ENCODE measurements at regions not wholly inside any gene's neighbourhood (a gene's known extent, or its start where the extent isn't known, plus 50 kb on each side); places are given as distances from the start of the nearest gene placed in this dataset.
"Not testable (repeated sequence)": the region's sequence is repeated elsewhere in the genome, so short reads cannot be mapped to it uniquely, and the experiment has no call there.

GRCh38 chr16:79845734-79846135 is 245.2 kb upstream of the MAF start:
- DNase-seq (ENCODE audit: extremely low read depth, low read depth, low spot score) = no peak

DNA sequence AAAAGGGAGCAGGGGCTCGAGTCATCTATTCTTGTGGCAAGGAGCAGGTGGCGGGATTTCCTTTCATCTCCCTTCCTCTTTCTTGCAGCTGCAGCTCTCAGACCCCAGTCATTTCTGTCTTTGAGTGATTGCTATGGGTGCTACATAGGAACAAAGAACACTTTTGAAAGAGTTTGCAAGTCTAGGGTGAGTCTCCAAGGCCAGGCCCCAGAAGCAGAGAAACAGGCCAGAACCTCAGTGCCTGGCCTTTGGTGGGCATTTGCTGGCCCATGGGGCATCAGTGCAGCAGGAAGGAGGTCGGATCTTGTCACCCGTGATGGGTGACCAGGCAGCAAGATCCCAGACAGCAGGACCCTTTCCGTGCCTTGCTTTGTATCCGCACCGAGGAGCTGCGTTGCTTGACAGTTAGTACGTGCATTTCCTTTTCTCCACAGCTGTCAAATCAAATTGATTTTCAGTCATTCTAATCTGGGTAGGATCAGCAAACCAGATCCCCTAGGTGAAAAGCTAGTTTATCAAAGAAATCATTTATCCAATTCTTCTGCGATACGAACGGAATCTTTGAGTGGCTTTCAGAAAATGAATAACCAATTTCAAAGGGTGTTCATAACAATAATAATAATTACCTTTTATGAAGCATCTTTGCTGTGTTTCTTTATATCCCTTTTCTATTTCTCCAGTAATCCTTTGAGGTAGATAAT is 244.6 kb upstream of the MAF start:
- no peak for DNase-seq (ENCODE audit: extremely low read depth, low read depth, low spot score)

GRCh38 chr16:79844603-79845002 is 244.1 kb upstream of the MAF start:
- no peak for DNase-seq (ENCODE audit: extremely low read depth, low read depth, low spot score)

GRCh38 chr16:79843631-79844043 is 243.1 kb upstream of the MAF start:
- DNase-seq (ENCODE audit: extremely low read depth, low read depth, low spot score) = no peak

DNA sequence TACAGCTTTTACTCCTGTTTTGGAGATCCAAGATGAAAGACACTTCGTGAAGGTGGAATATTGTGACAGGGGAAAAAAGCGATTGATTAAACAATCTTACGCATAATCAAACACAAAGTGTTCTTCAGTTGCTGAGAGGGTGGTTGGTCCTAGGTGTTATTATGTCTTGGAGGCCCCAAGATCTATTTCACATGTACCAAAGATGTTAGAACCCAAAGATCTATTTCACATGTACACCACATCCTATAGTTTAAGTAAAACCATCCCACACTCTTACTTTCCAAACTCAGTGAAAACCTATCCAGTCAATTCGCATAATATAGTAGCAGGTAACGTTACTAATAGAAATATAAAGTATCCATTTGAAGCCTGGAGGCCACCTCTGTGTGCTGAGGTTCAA is 242.6 kb upstream of the MAF start:
- no peak for DNase-seq (ENCODE audit: extremely low read depth, low read depth, low spot score)

DNA sequence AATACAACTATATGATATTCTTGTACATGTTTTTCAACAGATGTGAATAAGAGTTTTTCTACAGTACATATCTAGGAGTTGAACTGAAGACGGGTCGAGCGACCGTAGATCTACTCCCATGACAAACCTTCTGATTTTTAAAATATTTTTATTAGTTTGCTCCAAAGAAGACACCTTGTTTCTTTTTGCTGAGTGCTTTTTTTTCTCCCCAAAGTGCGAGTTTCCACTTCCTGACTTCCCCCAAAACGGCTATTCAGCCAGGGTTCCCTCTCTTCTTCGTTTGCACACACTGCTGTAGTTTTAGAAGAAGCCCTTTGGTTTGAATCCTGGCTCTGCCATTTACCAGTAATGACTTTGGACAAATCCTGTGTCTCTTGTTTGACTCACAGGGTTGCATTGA is 241.7 kb upstream of the MAF start:
- DNase-seq (ENCODE audit: extremely low read depth, low read depth, low spot score) = no peak

GRCh38 chr16:79839466-79840341 is 239.2 kb upstream of the MAF start:
- DNase-seq (ENCODE audit: extremely low read depth, low read depth, low spot score) = no peak

DNA sequence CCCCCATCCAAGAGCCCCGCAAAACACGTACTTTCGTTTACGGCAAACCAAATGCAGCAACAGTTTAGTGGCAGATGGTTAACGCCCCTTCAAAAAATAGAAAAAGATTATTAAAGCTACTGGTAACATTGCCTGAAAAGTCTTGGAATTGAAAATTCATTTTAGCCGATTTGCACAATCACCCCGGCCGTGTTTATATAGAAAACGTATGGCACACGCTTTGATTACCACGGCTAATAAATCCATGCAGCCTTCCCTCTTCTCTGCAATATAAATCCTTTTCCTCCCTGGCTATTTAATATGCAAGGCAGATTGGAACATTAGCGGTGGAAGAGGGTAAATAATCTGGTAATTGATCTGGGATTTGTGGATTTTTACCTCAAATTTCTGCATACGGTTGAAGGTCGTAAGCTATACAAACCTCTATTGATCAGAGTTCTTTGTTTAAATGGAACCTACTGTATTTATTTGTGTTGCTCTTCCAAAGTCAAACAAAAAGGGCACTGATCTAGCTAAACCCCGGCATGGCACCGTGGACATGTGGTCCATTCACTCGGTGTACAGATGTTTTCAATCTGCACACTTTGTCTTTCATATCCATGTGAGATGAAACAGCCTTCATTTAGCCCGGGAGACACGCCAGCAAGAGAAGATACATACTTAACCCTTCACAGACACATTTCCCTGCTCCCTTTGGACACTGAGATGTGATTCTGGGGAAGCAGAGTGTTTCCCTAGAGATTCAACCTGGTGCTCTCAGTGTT is 238.1 kb upstream of the MAF start:
- no peak for DNase-seq (ENCODE audit: extremely low read depth, low read depth, low spot score)

GRCh38 chr16:79836144-79836543 is 235.6 kb upstream of the MAF start:
- DNase-seq (ENCODE audit: extremely low read depth, low read depth, low spot score) = no peak

GRCh38 chr16:79835194-79835593 is 234.7 kb upstream of the MAF start:
- no peak for DNase-seq (ENCODE audit: extremely low read depth, low read depth, low spot score)

- DNase-seq (ENCODE audit: extremely low read depth, low read depth, low spot score) = no peak
Measured at GRCh38 chr16:79834720-79835119, 234.2 kb upstream of the MAF start.

- not testable (repeated sequence) for DNase-seq (ENCODE audit: extremely low read depth, low read depth, low spot score)
Measured at GRCh38 chr16:79834003-79834402, 233.5 kb upstream of the MAF start.

- no peak for DNase-seq (ENCODE audit: extremely low read depth, low read depth, low spot score)
Measured at GRCh38 chr16:79833559-79833958, 233.0 kb upstream of the MAF start.

DNA sequence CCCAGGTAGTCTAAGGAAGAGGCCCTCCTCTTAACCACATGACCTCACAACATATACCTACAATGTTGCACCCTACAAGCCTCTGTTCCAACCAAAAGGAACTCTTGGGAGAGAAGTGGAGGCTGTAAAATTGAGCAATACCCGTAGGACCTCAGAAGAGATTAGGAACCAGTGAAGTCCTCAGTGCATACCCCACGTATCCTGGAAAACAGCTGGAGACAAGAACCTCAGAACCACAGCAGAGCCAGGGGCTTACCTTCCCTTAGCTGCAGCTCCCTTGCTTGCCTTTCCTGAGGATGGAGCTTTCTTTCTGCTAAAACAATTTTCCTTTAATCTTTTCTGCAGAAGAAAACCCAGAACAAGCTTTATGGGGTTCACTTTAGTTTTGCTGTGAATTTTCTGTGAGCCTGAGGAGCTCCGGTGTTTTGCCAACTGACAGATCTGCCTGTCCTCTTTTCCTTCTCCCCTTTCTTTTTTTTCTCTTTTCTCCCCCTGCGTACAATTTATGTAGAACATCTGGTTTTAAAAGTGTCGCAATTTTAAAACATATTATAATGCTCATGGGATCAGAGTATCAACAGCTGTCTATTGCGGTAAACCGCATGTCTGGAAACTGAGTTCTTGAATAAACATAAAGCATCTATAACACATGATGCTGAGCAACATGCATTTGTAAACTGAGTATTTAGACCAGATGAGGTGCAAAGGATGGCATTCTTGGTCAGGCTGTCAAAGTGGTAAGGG is 226.4 kb upstream of the MAF start:
- DNase-seq (ENCODE audit: extremely low read depth, low read depth, low spot score) = no peak

DNA sequence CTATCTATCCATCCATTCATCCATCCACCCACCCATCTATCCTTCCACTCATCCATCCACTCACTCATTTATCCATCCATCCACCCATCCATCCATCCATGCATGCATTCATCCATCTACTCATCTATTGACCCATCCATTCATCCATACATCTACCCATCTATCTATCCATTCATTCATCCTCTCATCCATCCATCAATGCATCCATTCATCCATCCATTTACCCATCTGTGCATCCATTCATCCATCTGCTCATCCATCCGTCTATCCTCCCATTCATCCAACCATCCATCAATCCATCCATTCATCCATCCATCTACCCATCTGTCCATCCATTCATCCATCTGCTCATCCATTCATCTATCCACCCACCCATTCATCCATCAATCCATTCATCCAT is 224.5 kb upstream of the MAF start:
- no peak for DNase-seq (ENCODE audit: extremely low read depth, low read depth, low spot score)

DNA sequence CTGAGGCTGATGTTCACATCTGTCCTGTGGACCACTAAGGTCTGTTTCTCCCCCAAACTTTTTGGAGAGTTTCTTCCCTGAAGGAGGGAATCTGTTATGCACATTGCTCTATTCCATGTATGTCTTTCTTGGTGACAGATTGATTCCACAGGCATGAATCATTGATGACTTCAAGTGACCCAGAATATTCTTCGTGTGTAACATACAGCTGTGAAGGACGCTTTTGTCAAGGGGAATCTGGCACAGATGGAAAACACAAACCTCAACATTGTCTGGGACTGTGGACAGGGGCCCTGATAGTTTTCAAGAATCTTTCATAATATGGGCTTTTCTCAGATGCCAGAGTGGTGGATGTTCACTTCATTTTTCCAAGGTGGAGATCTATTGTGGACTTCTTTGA is 223.1 kb upstream of the MAF start:
- DNase-seq (ENCODE audit: extremely low read depth, low read depth, low spot score) = no peak

- no peak for DNase-seq (ENCODE audit: extremely low read depth, low read depth, low spot score)
Measured at GRCh38 chr16:79821911-79822310, 221.4 kb upstream of the MAF start.

DNA sequence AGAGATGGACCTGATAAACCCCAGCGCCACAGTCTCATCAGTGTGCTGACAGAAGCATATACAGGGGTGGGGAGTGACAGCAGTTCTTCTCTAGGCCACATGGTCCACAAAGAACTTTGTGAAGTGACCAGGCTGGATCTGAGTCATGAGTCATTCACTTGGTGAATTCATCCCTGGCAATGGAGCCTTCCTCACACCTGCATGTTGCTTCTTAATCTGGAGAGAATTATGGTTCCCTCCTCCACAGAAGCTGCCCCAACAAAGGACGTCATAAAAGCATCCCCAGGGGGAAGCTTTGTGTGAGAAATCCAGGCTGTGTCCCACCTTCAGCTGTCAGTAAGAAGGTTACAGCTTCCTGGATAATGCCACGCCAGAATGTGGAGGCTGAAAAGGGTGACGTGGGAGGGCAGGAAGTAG is 215.6 kb upstream of the MAF start:
- DNase-seq (ENCODE audit: extremely low read depth, low read depth, low spot score) = no peak

DNA sequence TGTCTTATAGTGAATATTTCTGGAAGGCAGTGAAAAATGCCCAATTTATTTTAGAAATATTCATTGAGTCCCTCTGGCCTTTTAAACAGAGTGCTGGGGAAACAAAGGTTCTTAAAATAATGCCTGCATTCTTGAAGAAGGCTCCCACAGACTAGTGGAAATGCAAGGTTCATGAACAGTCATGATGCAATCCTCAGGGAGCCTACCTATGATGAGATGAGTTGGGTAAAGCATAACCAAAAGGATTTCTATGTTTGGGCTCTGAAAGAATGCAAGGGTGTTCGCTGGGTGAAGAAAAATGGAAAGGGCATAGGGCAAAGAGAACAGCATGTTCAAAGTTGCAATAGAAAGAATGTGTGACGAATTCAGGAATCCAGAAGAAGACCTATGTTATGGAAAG is 214.5 kb upstream of the MAF start:
- DNase-seq (ENCODE audit: extremely low read depth, low read depth, low spot score) = no peak

DNA sequence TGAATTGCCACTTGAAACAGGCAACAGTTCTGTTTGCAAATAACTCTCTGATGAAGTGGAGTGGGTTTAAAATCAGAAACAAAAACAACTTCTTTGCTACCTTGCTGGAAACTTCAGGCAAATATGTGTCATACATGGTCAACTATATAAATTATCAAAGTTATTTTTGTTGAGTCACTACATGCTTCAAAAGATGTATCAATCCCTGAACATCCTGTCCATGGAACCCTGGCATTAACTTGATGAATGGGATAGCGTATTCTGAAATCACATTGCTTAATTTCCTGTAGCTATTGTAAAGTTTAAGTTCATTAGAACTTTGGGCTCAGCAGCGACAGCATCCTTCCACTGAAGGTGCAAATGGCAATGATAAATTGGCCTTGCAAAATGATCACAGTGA is 213.6 kb upstream of the MAF start:
- no peak for DNase-seq (ENCODE audit: extremely low read depth, low read depth, low spot score)

- DNase-seq (ENCODE audit: extremely low read depth, low read depth, low spot score) = no peak
Measured at GRCh38 chr16:79811541-79811940, 211.0 kb upstream of the MAF start.
